ENCODE measurements at regions not wholly inside any gene's neighbourhood (a gene's known extent, or its start where the extent isn't known, plus 50 kb on each side); places are given as distances from the start of the nearest gene placed in this dataset.

DNA sequence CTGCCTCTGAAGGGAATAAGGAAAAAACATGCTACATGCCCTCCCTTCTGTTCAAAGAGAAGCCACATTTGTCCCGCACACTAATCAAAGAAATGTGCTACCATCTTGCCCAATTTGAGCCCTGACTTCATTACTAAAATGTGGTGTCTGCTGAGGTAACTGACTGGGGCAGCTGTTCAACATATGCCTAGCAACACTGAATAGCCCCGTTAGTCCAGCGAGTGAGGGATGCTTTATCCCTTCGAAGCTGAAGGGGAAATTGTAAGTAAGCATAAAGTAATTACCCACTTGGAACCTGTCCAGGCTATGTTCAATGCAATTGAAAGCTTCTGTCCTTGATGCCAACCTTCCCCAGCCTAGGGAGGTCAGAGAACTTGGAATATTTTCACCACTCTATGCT lies 310.6 kb downstream of the SEC16B start:
- TF ChIP-seq, protein P1, sequence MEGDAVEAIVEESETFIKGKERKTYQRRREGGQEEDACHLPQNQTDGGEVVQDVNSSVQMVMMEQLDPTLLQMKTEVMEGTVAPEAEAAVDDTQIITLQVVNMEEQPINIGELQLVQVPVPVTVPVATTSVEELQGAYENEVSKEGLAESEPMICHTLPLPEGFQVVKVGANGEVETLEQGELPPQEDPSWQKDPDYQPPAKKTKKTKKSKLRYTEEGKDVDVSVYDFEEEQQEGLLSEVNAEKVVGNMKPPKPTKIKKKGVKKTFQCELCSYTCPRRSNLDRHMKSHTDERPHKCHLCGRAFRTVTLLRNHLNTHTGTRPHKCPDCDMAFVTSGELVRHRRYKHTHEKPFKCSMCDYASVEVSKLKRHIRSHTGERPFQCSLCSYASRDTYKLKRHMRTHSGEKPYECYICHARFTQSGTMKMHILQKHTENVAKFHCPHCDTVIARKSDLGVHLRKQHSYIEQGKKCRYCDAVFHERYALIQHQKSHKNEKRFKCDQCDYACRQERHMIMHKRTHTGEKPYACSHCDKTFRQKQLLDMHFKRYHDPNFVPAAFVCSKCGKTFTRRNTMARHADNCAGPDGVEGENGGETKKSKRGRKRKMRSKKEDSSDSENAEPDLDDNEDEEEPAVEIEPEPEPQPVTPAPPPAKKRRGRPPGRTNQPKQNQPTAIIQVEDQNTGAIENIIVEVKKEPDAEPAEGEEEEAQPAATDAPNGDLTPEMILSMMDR (conservative IDR thresholded peaks at IDR 0.05) = no peak
- TF ChIP-seq EZH2 (IDR thresholded peaks at IDR 0.05; ENCODE audit: low read depth) = no peak

All from PC-9 (cell line).